Right atrium auricular region (tissue), 2 donors: ENCODE measurements at regions not wholly inside any gene's neighbourhood (a gene's known extent, or its start where the extent isn't known, plus 50 kb on each side); places are given as distances from the start of the nearest gene placed in this dataset.

Source experiments
- DNase-seq: peaks from one replicate; pipeline ENCODE4 v3.0.0-alpha.2; 2019; ENCODE audit warnings: low spot score
- H3K27ac ChIP-seq, 2 donors: fragments of 200-600 bp; sonication (generic); 1 replicate in 1 of 2; 2 replicates in 1 of 2; pipeline ENCODE4 v1.5.1; 2016 to 2019
- H3K27me3 ChIP-seq, 2 donors: fragments of 200-600 bp; sonication (generic); one replicate each; pipeline versions ENCODE4 v1.5.1 to v1.6.0; 2017 to 2019
- H3K36me3 ChIP-seq: fragments of 200-600 bp; sonication (generic); one replicate; pipeline ENCODE4 v1.5.1; 2016
- H3K4me1 ChIP-seq, 2 donors: fragments of 200-600 bp; sonication (generic); one replicate each; pipeline versions ENCODE4 v1.5.1 to v1.6.0; 2017 to 2019
- H3K4me3 ChIP-seq, 2 donors: fragments of 200-600 bp; sonication (generic); 1 replicate in 1 of 2; 2 replicates in 1 of 2; pipeline ENCODE4 v1.5.1; 2017 to 2019; ENCODE audit warnings: mild to moderate bottlenecking in 1 of 2, moderate library complexity in 1 of 2
- H3K9me3 ChIP-seq, 2 donors: fragments of 200-600 bp; sonication (generic); one replicate each; pipeline ENCODE4 v1.5.1; 2019
- CTCF ChIP-seq, 2 donors: fragments of 200-600 bp; sonication (generic); IDR thresholded peaks; one replicate each; pipeline ENCODE4 v1.5.1; 2019; ENCODE audit warnings: antibody characterized with exemption in 2 of 2

- Histone ChIP-seq H3K36me3 (no peaks in the 10 kb centered on the region), H3K4me1 (peaks cover 0 to 3% of the 10 kb centered on the region in 2 donors), H3K27me3 (peaks cover 0 to 4% of the 10 kb centered on the region in 2 donors), H3K4me3 (no peak overlapping the region), H3K27ac (no peak overlapping the region), H3K9me3 (no peaks in the 10 kb centered on the region)
- no peak for DNase-seq
- no peak for TF ChIP-seq CTCF (IDR thresholded peaks at IDR 0.05)
Observed at GRCh38 chr1:10892138-10893065, 96.0 kb upstream of the CASZ1 start.

GRCh38 chr1:10895621-10896020 lies 99.2 kb upstream of the CASZ1 start:
- no peaks in the 10 kb centered on the region for H3K36me3 ChIP-seq
- no peak overlapping the region for H3K27ac ChIP-seq
- H3K4me1 ChIP-seq: no peaks in the 10 kb centered on the region
- no peak overlapping the region for H3K4me3 ChIP-seq
- H3K27me3 ChIP-seq: no peaks in the 10 kb centered on the region
- H3K9me3 ChIP-seq: no peaks in the 10 kb centered on the region
- no peak for TF ChIP-seq CTCF (IDR thresholded peaks at IDR 0.05)
- DNase-seq: no peak

- no peak for TF ChIP-seq CTCF (IDR thresholded peaks at IDR 0.05)
- Histone ChIP-seq H3K27me3 (no peaks in the 10 kb centered on the region), H3K27ac (no peak overlapping the region), H3K4me1 (no peaks in the 10 kb centered on the region), H3K36me3 (no peaks in the 10 kb centered on the region), H3K9me3 (no peaks in the 10 kb centered on the region), H3K4me3 (no peak overlapping the region)
- DNase-seq: no peak
Observed at GRCh38 chr1:10896673-10897072, 100.2 kb upstream of the CASZ1 start.

GRCh38 chr1:10897321-10897980 lies 101.0 kb upstream of the CASZ1 start:
- Histone ChIP-seq H3K4me1 (no peaks in the 10 kb centered on the region), H3K36me3 (no peaks in the 10 kb centered on the region), H3K9me3 (no peaks in the 10 kb centered on the region), H3K27me3 (no peaks in the 10 kb centered on the region), H3K4me3 (no peak overlapping the region), H3K27ac (no peak overlapping the region)
- DNase-seq: no peak
- no peak for TF ChIP-seq CTCF (IDR thresholded peaks at IDR 0.05)

- no peak for TF ChIP-seq CTCF (IDR thresholded peaks at IDR 0.05)
- Histone ChIP-seq H3K27ac (no peak overlapping the region), H3K4me3 (no peak overlapping the region), H3K9me3 (no peaks in the 10 kb centered on the region), H3K27me3 (no peaks in the 10 kb centered on the region), H3K36me3 (no peaks in the 10 kb centered on the region), H3K4me1 (no peaks in the 10 kb centered on the region)
- DNase-seq: no peak
Observed at GRCh38 chr1:10897981-10898728, 101.7 kb upstream of the CASZ1 start.
